GM18511 (cell line): ENCODE measurements at regions not wholly inside any gene's neighbourhood (a gene's known extent, or its start where the extent isn't known, plus 50 kb on each side); places are given as distances from the start of the nearest gene placed in this dataset.

ENCODE experiments used
- ATAC-seq: cut with Tn5 transposase; IDR thresholded peaks from one replicate; pipeline ENCODE4 v1.9.1; 2021; ENCODE audit warnings: mild to moderate bottlenecking, moderate library complexity; ENCODE audit not compliant: unreplicated experiment

DNA sequence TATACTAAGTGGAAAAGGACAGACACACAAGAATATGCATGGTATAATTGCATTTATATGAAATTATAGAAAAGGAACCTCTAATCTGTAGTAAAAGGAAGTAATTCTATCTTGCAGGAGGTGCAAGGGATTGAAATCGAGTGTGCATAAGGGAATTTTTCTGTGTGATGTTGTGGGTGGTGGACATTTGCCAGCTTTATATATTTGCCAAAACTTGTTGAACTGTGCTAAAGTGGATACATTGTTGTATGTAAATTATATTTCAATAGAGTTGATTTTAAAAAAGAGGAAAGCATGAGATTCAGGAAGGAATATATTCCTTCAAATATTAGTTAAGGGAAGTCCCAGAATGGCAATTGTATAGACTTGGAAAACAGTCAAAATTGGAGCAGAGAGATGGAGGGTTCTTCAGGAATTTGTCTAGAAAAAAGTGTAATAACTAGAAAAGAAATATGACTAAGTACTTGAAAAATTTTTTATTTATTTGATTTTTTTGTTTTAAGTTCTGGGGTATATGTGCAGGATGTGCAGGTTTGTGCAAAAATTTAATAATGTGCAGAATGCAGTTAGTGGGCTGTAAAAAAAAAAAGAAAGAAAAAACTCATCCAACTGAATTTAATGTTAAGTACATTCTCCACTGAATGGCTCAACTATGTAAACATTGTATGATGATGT lies 96.1 kb downstream of the ARL4A start:
- ATAC-seq, result no peak

DNA sequence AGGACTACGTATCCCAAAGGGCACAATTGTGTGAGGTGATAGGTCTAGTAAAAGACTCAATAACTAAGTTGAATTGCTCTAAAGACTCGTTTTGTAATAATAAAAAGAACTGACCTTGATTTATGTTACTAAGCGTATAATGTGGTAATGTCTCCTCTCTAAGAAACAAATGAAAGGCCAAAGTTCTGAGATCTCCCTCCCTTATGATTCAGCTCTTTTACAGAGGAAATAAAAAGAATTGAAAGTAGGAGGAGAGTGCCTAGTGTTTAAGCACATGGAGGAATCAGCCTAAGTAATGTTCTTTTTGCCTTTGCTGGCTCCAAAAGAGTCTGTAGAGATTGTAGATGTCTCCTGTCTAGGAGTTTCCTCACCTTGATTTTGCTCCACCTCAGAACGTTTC lies 98.0 kb downstream of the ARL4A start:
- no peak for ATAC-seq

DNA sequence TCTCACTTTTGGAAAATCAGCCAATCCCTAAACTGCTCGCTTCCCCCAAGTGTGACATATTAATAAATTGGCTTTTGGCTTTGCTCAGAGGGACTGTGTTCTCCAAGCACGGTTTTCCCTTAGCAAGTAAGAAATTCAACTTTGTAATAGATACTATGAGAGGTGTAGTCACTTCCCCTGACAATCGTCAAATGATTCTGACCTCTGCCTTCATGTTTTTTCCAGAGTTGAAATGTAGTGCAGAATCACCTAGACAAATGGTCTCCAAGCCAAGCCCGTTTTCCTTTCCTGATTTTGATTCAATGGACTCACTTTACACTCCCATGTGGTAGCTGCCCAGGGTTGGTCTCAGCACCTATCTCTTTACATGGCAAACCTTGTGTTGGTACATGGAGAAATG lies 99.1 kb downstream of the ARL4A start:
- ATAC-seq, result no peak

DNA sequence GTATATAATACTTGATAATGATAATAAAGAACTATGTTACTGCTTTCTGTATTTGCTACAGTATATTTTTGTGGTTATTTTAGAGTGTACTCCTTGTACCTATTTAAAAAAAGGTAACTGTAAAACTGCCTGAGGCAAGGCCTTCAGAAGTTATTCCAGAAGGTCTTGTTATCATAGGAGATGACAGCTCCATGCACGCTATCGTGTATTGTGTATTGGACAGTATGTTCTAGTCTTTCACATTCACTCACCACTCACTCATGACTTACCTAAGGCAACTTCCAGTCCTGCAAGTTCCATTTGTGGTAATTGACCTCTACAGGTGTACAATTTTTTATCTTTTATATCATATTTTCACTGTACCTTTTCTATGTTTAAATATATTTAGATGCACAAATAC lies 100.7 kb downstream of the ARL4A start:
- no peak for ATAC-seq

DNA sequence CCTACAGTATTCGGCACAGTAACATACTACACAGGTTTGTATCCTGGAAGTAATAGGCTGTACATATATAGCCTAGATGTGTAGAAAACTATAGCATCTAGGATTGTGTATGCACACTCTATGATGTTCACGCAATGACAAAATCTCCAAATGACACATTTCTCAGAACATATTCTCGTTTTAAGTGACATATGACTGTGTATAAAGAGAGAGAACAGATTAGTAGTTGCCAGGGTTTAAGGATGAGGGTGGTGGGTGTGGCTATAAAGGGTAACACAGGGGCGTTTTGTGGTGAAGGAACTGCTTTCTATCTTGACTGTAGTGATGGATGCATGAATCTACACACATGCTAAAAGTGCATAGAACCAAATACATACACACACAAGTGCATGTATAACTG lies 101.2 kb downstream of the ARL4A start:
- no peak for ATAC-seq

DNA sequence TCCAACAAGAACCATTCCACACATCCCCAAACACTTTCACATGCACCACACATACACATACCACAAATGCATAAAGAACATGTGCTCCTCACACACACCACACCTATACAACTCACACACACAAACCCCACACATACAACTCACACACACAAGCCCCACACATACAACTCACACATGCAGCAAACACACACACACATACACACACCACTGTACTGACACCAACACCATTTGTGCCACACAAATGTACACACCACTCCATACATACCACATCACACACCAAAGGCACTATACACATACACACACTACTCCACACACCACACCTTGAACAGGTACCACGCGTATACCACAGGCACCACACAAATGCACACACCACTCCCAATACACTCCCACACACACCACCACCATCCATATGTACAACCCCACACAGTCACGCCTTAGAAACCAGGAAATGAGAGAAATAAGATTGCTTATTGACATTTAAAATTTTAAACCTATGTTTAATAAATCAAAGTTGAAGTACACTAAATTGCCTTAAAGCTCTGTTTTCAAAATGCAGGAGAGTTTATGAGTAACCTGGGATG lies 107.4 kb downstream of the ARL4A start:
- no peak for ATAC-seq

DNA sequence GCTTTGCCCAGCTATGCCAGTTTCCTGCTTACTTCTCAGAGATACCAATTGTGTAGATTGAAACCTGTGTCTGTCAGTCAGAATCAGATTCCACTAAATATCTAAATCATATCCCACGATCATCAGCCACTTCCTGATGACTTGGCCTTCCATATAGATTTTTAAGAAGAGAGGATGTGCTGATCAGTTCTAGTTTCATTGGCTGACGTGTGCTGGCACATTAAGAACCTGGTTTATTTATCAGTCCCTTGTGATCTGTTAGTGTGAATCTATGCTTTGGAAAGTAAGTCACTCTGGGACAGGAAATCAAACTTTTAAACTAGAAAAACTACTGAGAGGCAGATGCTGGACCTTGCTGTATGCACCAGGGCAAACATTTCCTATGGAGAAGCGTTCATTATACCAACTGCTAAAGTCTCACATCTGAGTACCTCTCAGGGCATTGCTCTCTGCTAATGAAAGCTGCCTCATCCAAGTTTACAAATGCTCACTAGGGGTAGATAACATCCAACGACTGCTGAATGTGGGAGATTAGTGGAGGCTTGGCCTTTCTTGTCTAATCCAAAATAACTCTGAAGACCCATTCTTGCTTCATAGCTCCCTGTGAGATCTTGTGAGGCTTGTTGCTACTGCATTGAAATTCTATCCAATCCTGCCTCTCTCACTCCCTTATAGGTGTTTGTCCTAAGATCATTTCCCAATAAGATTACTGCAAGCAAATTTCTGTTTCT lies 109.1 kb downstream of the ARL4A start:
- ATAC-seq, result no peak

DNA sequence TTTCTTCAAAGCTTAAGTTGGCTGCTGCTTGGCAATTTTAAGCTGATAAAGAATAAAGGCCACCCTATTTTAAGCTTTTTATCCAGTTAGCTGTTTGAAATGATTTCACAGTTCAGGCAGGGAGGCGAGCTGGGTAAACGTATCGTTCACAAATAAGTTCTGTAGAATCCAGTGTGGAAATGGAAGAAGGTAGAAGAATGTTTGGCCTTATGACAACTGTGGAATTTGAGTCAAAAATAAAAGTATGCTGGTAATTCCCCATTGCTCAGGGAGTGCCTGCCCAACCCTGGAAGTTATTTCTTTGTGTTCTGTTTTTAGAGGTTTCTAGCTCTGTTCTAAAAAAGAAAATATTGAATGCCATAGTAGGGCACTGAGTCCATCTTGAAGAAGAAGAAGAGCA lies 113.1 kb downstream of the ARL4A start:
- ATAC-seq, result no peak

DNA sequence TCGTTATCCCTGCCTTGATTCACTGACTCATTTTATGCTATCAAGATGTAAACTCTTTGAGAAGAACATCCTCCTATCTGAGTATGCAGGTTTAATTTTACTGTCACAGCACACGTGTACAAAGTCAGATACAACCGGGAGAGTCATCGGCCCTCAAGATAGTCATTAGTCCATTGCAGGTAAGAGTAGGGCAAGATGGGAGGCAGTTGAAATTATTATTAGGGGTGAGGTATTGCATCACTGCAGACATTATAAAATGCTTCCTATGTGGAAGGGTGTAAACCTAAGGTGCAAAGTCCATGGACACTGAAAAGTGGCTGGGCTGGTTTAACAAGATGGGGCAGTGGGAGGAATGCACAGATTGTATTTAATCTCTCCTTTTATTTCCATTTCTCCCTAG lies 113.7 kb downstream of the ARL4A start:
- no peak for ATAC-seq

DNA sequence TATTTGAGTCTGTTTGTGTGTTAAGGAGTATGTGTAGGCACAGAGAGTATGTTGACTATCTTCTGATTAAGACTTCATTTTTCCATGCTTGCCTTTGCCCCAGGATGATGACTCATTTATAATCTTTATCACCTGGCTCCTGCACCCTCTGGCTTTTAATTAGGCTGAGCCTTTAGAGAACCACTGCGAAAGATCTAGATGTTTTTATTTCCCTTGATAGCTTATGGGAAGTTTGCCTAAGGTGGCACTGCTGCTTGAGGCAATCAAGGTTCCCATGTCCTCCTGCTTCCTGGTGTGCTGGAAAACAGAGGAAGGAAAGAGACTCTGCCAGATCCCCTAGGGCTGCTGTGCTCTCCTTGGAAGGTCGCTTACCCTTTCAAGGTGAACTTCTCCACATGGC lies 114.6 kb downstream of the ARL4A start:
- ATAC-seq, result no peak

DNA sequence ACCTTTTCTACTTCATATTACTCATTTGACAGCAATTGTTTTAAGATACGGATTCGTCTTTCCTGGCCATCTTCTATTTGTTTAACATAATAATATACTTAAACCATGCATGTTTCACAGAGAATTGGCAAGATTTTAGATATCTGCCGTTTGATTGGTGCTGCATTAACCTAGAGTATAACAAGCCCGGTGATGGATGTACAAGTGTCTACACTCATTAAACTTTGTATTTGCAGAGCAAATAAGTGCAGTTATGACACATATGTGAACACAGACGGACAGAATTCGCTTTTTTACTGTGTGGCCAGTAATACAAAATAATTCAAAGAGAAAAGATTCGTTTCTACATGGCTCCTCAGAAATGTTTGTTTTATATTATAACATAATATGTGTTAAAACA lies 116.1 kb downstream of the ARL4A start:
- ATAC-seq, result no peak

DNA sequence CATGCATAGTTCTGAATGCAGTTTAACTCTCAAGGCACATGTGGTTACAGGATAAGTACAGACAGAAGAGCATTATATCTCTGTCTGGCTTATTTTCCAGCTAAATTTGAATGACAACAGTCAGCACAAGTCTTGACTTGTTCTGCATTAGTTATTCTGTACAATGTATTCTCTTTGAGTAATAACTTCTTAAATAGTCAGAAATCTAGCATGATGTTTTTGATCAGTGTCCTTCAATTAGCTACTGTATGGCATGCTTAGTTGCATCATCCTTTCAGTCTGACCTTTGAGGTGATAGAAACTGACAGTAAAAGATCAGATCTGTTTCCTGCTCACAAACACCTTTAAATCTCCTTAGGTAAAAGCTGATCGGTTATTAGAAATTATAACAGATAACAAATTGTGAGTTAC lies 118.1 kb downstream of the ARL4A start:
- ATAC-seq, result no peak

DNA sequence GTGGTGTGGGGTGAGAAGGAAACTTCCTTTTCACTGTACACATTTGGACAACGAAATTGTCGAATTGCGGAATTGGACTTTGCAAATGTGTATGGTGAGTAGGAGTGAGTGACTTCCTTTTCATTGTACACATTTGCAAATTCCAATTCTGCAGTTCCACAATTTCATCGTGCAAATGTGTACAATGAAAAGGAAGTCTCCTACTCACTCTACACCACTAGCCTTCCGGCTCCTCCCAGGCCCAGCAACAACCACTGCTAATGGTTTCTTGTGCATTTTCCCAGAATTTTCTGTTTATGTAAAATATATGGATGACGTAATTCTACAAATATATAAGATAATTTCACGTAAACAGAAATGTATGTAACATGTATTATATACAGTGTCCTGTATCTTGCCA lies 118.5 kb downstream of the ARL4A start:
- no peak for ATAC-seq

DNA sequence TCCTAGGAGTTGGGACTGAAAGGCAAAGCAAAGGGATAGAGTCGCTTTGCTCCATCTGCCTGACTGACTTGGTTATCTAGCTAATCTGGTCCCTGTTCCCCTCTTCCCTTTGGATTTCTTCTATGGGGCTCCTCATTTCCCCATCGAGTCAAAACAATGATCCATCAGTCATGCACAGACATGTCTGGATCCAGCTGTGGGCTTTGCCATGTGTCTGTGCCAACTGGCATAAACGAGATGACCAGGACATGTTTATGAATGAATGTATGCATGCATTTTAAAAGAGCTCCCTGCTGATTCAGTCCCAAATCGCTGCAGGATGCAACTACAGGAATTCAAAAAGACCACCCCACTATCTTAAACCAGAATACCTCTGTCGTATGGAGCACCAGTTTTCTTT lies 122.0 kb downstream of the ARL4A start:
- ATAC-seq, result no peak

DNA sequence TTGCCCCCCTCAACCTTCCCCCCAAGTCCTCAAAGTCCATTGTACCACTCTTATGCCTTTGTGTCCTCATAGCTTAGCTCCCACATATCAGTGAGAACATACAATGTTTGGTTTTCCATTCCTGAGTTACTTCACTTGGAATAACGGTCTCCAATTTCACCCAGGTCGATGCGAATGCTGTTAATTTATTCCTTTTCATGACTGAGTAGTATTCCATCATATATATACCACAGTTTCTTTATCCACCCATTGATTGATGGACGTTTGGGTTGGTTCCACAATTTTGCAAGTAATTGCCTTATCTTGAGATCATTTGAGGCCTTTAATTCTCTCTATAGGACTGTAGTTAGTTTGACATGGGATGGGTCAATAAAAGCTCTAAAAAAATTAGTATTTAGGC lies 124.7 kb downstream of the ARL4A start:
- ATAC-seq, result no peak

DNA sequence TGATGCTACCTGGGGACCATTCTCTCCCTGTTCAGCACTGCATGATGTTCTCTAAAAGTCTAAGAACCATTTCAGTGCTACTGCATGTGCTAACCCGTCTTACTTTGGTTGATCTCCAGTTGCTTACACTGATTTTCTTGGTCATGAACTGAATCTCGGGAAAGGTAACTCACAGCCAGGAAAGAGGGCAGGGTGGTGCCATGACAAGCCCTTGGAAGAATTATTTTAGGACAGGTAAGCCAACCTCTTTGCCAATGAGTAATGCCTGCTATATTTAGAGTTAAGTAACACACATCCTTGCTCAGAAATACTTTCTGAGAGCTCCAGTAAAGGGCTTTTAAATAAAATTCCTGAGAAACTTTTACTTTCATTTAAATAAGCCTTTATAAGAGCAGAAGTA lies 126.7 kb downstream of the ARL4A start:
- no peak for ATAC-seq

DNA sequence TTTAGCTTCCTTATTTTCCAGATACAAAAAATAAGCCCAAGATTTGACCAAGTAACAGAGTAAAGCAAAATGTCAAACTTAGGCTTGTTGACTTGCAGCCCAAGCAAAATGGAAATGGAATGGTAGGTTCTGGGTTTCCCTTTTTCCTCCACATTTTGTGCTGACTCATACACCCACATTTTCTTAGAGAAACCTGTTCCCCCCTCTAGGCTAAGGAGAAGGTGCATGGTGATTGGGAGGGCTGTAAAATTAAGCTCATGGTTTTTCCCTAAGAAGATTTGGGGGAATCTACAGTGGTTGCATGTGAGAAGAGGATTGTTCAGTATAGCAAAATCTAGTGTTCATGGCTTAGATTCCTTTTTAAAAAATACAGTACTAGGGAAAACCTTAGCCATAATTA lies 127.4 kb downstream of the ARL4A start:
- ATAC-seq, result no peak

DNA sequence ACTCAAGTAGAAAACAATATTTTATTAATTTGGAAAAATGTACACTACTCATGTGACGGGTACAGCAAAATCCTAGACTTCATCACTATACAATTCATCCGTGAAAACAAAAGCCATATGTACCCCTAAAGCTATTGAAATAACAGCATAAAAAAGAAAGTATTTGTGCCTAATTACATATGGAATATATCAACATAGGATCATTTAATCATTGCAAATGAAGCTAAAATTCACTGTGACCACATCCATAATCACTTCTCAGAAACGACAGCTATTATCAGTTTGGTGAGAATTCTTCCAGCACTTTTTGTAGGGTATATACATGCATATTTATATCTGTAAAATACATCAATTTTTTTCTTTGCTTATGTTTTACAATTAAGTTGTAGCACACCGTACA lies 128.0 kb downstream of the ARL4A start:
- ATAC-seq, result no peak

DNA sequence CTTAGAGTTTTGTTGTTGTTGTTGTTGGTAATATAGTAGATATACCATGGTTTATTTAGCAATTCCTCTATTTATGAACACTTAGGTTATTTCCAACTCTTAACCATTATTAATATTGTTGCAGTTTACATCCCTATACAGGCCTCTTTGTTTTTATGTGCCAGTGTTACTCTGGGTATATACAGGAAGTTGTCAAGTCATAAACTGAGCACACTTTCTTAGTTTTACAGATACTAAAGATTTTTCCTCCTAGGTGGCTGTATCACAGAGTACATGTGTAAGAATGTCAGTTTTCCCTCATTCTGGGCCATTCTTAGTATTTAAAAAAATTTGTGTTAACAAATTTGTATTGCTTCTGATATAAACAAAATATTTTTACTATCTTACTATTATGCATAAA lies 128.4 kb downstream of the ARL4A start:
- ATAC-seq, result no peak

DNA sequence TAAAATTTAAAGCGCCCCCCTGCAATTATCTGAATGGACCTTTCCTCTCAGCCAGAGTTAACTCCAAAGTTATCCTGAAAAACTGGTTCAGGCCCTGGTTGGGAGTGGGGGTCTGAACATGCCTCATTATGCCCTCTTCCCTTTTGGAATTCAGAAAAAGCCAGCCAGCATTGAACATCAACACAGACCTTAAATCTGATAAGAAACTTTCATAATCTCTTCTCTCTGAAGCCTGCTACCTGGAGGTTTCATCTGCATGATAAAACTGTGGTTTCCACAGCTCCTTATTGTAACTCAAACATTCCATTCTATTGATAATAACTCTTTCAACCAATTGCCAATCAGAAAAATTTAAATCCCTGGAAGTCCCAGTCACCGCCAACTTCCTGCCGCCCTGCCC lies 133.3 kb downstream of the ARL4A start:
- no peak for ATAC-seq

DNA sequence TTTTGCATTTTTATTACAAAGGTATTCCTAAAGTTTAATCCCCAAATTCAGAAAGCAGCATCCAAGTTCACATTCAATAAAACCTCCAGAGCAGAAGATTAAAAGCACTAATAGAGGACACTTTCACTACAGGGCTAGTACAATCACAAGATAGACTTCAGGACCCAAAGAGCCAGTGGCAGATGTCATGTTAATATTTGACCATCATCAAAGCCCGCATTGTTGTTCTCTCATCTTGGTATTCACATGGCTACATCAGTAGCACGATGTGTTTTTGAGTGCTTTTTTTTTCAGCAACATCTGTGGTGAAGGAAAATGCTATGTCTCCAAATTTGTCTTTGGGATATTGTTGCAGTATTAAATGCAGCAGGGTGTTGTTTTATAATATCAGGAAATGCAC lies 134.3 kb downstream of the ARL4A start:
- ATAC-seq, result no peak

DNA sequence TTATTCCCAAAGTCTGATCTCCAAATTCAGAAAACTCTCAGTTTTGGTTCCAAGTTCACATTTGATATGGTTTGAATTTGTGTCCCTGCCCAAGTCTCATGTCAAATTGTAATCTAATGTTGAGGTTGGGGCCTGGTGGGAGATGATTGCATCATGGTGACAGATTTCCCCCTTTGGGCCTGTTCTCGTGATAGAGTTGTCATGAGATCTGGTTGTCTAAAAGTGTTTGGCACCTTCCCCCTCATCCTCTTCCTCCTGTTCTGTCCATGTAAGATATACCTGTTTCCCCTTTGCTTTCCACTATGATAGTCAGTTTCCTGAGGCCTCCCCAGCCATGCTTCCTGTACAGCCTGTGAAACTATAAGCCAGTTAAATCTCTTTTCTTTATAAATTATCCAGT lies 138.6 kb downstream of the ARL4A start:
- ATAC-seq, result no peak
